ENCODE measurements at regions not wholly inside any gene's neighbourhood (a gene's known extent, or its start where the extent isn't known, plus 50 kb on each side); places are given as distances from the start of the nearest gene placed in this dataset.

DNA sequence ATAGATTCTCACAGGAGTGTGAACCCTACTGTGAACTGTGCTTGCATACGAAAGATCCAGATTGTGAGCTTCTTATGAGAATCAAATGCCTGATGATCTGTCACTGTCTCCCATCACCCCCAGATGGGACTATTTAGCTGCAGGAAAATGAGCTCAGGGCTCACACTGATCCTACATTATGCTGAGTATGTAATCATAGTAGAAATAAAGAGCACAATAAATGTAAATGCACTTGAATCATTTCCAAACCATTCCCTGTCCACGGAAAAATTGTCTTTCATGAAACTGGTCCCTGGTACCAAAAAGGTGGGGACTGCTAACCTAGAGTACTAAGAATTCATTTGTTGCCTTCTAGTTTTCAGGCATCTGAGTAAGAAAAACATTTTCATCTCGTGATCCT, 1215.8 kb upstream of the TMEM132C start:
- DNase-seq (ENCODE audit: low spot score), result no peak
- Histone ChIP-seq H3K4me3 (ENCODE audit: low read depth, low read length, poor library complexity, severe bottlenecking) (no peak overlapping the region), H3K79me2 (ENCODE audit: insufficient read depth, low read depth, low read length) (no peaks in the 10 kb centered on the region), H2AFZ (ENCODE audit: low read length) (no peak overlapping the region), H3K27ac (ENCODE audit: low read depth, low read length, poor library complexity, severe bottlenecking) (no peak overlapping the region), H3K4me1 (ENCODE audit: insufficient read depth, low read length, poor library complexity, severe bottlenecking) (no peaks in the 10 kb centered on the region), H4K20me1 (ENCODE audit: insufficient read depth, low read length) (no peaks in the 10 kb centered on the region), H3K4me2 (ENCODE audit: low read length) (no peak overlapping the region), H3K9me2 (ENCODE audit: insufficient read depth, low read length) (no peaks in the 10 kb centered on the region), H3K36me3 (ENCODE audit: insufficient read depth, low read length) (no peaks in the 10 kb centered on the region), H3K9me3 (ENCODE audit: low read length) (no peaks in the 10 kb centered on the region)
- ChIA-PET CTCF (ENCODE audit: unreplicated experiment) (no interaction called here), POLR2A (interaction anchor here (0.7 kb wide), 1 partner anchor 7 kb away, joined by 4 read pairs; no protein-coding TSS in a partner anchor)
- no TSS peak for BruUV-seq (replicated peaks)
- no peak for TF ChIP-seq EZH2phosphoT487 (IDR thresholded peaks at IDR 0.05; ENCODE audit: borderline replicate concordance, low read depth, low read length)
- TF ChIP-seq, protein P1, sequence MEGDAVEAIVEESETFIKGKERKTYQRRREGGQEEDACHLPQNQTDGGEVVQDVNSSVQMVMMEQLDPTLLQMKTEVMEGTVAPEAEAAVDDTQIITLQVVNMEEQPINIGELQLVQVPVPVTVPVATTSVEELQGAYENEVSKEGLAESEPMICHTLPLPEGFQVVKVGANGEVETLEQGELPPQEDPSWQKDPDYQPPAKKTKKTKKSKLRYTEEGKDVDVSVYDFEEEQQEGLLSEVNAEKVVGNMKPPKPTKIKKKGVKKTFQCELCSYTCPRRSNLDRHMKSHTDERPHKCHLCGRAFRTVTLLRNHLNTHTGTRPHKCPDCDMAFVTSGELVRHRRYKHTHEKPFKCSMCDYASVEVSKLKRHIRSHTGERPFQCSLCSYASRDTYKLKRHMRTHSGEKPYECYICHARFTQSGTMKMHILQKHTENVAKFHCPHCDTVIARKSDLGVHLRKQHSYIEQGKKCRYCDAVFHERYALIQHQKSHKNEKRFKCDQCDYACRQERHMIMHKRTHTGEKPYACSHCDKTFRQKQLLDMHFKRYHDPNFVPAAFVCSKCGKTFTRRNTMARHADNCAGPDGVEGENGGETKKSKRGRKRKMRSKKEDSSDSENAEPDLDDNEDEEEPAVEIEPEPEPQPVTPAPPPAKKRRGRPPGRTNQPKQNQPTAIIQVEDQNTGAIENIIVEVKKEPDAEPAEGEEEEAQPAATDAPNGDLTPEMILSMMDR (conservative IDR thresholded peaks at IDR 0.05; ENCODE audit: low read length), result no peak
- intact Hi-C loops (cut with micrococcal nuclease; ENCODE audit: unreplicated experiment), result no loop called here

DNA sequence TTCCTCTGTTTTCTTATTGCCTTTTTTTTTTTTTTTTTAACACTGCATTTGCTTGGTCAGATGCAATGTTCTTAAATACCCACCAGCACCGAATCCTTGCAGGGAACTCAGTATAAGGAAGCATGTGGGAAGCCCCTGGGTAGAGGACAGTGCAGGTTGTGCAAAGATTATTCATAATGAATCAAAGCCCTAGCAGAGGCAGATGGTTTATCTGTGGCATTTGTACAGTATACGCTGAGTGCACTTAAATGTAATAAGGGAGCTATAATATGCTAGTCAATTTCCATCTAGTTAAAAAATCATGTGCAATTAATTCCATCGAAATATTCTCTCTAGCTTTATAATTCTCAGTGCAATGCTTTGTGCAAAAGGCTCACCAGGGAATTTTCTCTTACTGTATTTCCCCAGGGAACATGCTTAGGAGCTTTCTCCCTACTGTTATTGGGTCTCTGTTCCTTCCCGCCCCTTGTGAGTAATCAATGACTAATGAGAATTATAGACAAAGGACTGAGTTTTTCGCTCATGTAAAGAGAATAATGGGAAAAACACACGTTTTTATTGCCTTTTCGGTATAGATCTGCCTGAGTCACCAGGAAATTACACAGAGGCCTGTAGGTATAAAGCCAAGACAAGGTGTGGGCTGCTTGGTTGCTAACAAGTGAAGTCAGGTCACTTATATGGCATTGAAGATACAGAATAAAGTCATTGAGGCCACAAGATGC, 1214.3 kb upstream of the TMEM132C start:
- intact Hi-C loops (cut with micrococcal nuclease; ENCODE audit: unreplicated experiment), result no loop called here
- no peak overlapping the region for H3K27ac ChIP-seq (ENCODE audit: low read depth, low read length, poor library complexity, severe bottlenecking)
- H3K79me2 ChIP-seq (ENCODE audit: insufficient read depth, low read depth, low read length), result no peaks in the 10 kb centered on the region
- no peaks in the 10 kb centered on the region for H3K4me1 ChIP-seq (ENCODE audit: insufficient read depth, low read length, poor library complexity, severe bottlenecking)
- no TSS peak for BruUV-seq (replicated peaks)
- no peaks in the 10 kb centered on the region for H3K9me2 ChIP-seq (ENCODE audit: insufficient read depth, low read length)
- no peaks in the 10 kb centered on the region for H3K9me3 ChIP-seq (ENCODE audit: low read length)
- no peaks in the 10 kb centered on the region for H4K20me1 ChIP-seq (ENCODE audit: insufficient read depth, low read length)
- H2AFZ ChIP-seq (ENCODE audit: low read length), result no peak overlapping the region
- no peak overlapping the region for H3K4me3 ChIP-seq (ENCODE audit: low read depth, low read length, poor library complexity, severe bottlenecking)
- CTCF ChIA-PET (ENCODE audit: unreplicated experiment), result no interaction called here
- no peak for TF ChIP-seq EZH2phosphoT487 (IDR thresholded peaks at IDR 0.05; ENCODE audit: borderline replicate concordance, low read depth, low read length)
- TF ChIP-seq, protein P1 (conservative IDR thresholded peaks at IDR 0.05; ENCODE audit: low read length), result no peak
- H3K4me2 ChIP-seq (ENCODE audit: low read length), result no peak overlapping the region
- POLR2A ChIA-PET, result interaction anchor here (0.8 kb wide), 1 partner anchor 14 kb away, joined by 4 read pairs; no protein-coding TSS in a partner anchor
- DNase-seq (ENCODE audit: low spot score), result no peak
- H3K36me3 ChIP-seq (ENCODE audit: insufficient read depth, low read length), result no peaks in the 10 kb centered on the region

- H3K27ac ChIP-seq (ENCODE audit: low read depth, low read length, poor library complexity, severe bottlenecking), result no peak overlapping the region
- no peak overlapping the region for H3K4me3 ChIP-seq (ENCODE audit: low read depth, low read length, poor library complexity, severe bottlenecking)
- H3K9me3 ChIP-seq (ENCODE audit: low read length), result no peaks in the 10 kb centered on the region
- CTCF ChIA-PET (ENCODE audit: unreplicated experiment), result no interaction called here
- no peaks in the 10 kb centered on the region for H3K36me3 ChIP-seq (ENCODE audit: insufficient read depth, low read length)
- H3K4me2 ChIP-seq (ENCODE audit: low read length), result no peak overlapping the region
- H3K79me2 ChIP-seq (ENCODE audit: insufficient read depth, low read depth, low read length), result no peaks in the 10 kb centered on the region
- no peak overlapping the region for H2AFZ ChIP-seq (ENCODE audit: low read length)
- intact Hi-C loops (cut with micrococcal nuclease; ENCODE audit: unreplicated experiment), result no loop called here
- H4K20me1 ChIP-seq (ENCODE audit: insufficient read depth, low read length), result no peaks in the 10 kb centered on the region
- no peak for DNase-seq (ENCODE audit: low spot score)
- POLR2A ChIA-PET, result no interaction called here
- BruUV-seq (replicated peaks), result no TSS peak
- H3K4me1 ChIP-seq (ENCODE audit: insufficient read depth, low read length, poor library complexity, severe bottlenecking), result no peaks in the 10 kb centered on the region
- no peaks in the 10 kb centered on the region for H3K9me2 ChIP-seq (ENCODE audit: insufficient read depth, low read length)
- TF ChIP-seq EZH2phosphoT487 (IDR thresholded peaks at IDR 0.05; ENCODE audit: borderline replicate concordance, low read depth, low read length), result no peak
- TF ChIP-seq, protein P1 (conservative IDR thresholded peaks at IDR 0.05; ENCODE audit: low read length), result no peak
These were observed 1212.4 kb upstream of the TMEM132C start for GRCh38 chr12:127054531-127054930.
